KOPT-K1 (cell line): ENCODE measurements at regions not wholly inside any gene's neighbourhood (a gene's known extent, or its start where the extent isn't known, plus 50 kb on each side); places are given as distances from the start of the nearest gene placed in this dataset.

Experiments
- H3K27ac ChIP-seq: fragments of 200-600 bp; sonication (generic); 2 replicates; pipeline ENCODE4 v1.5.1; 2016; ENCODE audit warnings: antibody characterized with exemption, mild to moderate bottlenecking, low read depth, low read length; ENCODE audit not compliant: poor library complexity, severe bottlenecking
- H3K36me3 ChIP-seq: fragments of 200-600 bp; sonication (generic); 2 replicates; pipeline ENCODE4 v1.5.1; 2017; ENCODE audit warnings: antibody characterized with exemption, mild to moderate bottlenecking, low read length, moderate library complexity; ENCODE audit not compliant: insufficient read depth
- H3K9me3 ChIP-seq: fragments of 200-600 bp; sonication (generic); 2 replicates; pipeline ENCODE4 v1.5.1; 2017; ENCODE audit warnings: antibody characterized with exemption, low read length, mild to moderate bottlenecking; ENCODE audit not compliant: insufficient read depth, poor library complexity, severe bottlenecking

DNA sequence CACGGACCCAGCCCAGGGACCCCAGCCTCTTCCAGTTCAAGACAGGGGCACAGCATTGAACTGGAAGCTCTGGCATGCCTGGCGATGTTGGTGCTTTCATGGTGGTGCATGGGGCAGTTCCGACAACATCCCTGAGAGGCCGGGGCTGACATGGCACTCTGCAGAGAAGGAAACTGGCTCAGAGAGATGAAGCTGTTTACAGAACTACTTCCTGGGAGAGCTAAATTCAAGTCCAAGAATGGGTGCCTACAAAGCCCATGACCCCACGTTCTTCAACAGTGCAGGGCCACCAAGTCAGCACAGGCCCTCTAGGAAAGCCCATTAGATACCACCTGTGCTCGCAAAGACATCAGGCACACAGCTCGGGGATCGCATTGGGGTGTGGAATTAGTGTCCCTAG lies 470.9 kb upstream of the MGMT start:
- H3K36me3 ChIP-seq: no peaks in the 10 kb centered on the region
- H3K9me3 ChIP-seq: no peaks in the 10 kb centered on the region
- no peak overlapping the region for H3K27ac ChIP-seq

- H3K36me3 ChIP-seq: no peaks in the 10 kb centered on the region
- H3K27ac ChIP-seq: no peak overlapping the region
- no peaks in the 10 kb centered on the region for H3K9me3 ChIP-seq
These were observed 468.8 kb upstream of the MGMT start for GRCh38 chr10:128998101-128998805.

DNA sequence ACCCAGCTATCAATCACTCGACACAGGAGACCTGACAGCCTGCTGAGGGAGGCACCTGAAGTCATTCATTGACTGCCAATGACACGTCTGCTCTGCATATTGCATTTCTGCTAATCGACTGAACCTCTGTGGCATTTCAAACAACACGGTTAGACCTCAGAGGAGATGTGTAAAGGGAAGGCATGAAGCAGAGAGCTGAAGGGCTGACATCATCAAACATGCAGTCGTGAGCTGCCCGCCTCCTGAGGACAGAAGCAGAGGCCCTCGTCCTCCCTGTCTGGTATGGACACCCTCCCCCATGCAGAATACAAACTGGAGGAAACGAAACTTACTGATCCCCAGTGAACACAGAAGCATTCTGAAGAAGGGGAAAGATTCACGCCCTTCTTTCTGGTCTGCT lies 462.6 kb upstream of the MGMT start:
- Histone ChIP-seq H3K9me3 (peaks cover 11% of the 10 kb centered on the region), H3K36me3 (no peaks in the 10 kb centered on the region), H3K27ac (no peak overlapping the region)

DNA sequence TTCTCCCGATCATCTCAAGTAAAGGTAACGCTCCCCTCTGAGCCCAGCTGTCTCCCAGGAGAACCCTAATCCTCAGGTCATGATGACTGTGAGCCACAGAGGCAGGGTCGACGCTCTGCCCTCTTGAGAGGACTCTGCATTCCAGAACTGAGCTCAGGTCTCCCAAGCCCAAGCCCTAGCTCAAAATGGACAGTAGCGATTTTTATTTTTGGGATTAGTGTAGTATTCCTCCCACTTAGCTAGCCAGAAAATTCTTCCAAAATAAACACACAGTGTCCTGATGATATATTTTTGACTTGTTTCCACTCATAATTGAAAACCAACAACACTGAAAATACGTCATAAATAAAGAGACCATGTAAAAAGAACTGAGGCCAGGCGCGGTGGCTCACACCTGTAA lies 462.0 kb upstream of the MGMT start:
- Histone ChIP-seq H3K9me3 (peaks cover 13% of the 10 kb centered on the region), H3K27ac (no peak overlapping the region), H3K36me3 (no peaks in the 10 kb centered on the region)

GRCh38 chr10:129005804-129006203 lies 461.2 kb upstream of the MGMT start:
- H3K9me3 ChIP-seq: peaks cover 13% of the 10 kb centered on the region
- H3K27ac ChIP-seq: no peak overlapping the region
- no peaks in the 10 kb centered on the region for H3K36me3 ChIP-seq

DNA sequence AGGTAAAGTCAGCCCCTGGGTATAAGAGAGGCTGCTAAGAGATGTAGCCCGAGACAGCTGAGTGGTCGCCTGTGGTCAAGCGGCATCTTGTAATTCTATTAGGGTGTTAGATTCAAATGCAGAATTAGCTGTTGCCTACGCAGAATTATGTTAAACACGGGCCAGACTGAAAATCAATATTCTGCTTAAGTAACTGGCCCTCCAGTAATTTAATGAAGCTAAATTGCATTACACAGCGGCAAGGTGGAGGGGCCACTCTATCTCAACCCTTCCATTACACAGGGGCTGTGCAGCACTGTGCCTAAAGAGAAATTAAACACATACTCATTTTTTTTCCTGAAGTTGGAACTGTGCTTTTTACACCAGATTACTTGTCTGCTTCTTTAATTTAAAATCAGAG lies 448.5 kb upstream of the MGMT start:
- no peaks in the 10 kb centered on the region for H3K9me3 ChIP-seq
- H3K36me3 ChIP-seq: no peaks in the 10 kb centered on the region
- H3K27ac ChIP-seq: no peak overlapping the region

DNA sequence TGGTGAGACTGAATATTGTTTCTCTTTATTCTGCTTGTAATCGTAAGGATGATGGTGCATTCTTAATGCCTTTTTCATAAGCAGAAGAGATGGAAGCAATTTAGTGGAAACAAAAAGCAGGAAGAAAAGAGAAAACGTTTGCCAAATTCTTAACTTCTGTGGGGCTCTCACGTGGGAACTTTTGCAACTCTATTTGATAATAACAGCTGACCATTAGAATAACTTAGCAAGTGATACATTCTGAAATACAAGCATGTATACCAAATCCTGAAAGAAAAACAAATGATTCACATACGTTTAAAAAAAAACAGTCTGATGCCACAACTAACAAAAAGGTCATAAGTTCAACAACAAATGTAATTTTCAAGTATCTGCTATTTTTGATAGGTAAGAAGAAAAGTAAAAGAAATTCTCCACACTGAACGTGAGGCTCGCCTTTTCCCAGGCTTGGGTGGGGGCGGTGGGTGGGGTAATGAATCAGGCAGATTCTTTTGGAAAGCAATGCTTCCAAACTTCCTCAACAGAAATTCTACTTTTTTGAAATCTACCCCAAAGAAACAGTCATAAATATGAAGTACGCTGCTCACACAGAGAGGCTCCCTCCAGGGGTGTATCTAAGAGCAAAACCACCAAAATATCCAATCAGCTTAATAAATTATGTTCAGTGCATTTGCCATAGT lies 446.2 kb upstream of the MGMT start:
- H3K27ac ChIP-seq: no peak overlapping the region
- no peaks in the 10 kb centered on the region for H3K9me3 ChIP-seq
- H3K36me3 ChIP-seq: no peaks in the 10 kb centered on the region

DNA sequence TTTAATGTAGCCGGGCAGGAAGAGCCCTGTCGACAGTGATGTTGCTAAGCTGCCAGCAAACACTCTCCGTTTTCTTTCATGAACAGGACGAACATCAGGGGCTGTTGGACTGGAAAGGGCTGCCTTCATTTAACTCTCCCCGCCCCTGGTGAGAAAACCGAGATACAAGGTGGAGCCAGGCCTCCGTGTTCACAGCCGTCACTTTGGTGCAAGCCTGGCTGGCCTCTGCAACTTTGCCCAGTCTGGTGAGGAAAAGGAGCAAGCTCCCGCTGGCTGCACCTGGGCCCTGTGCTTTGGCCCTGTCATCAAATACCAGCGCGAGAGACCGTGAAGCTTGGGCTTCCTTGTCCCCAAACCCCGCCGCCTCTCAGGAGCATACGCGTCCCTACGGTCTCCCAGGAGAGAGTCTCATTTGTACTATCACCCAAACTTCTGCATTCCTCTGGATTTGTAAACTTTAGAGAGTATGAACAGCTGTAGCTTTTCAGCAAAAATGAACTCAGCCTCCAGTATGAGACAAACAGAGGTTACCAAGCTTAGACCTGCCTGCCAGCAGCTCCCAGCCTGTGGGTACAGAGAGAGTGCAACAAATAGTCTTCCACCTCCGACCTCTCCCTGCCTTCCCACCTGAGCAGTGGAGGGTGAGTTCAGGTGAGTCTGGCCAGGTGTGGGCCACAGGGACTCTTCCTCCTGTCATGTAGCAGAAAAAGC lies 445.3 kb upstream of the MGMT start:
- no peaks in the 10 kb centered on the region for H3K9me3 ChIP-seq
- no peak overlapping the region for H3K27ac ChIP-seq
- H3K36me3 ChIP-seq: no peaks in the 10 kb centered on the region

DNA sequence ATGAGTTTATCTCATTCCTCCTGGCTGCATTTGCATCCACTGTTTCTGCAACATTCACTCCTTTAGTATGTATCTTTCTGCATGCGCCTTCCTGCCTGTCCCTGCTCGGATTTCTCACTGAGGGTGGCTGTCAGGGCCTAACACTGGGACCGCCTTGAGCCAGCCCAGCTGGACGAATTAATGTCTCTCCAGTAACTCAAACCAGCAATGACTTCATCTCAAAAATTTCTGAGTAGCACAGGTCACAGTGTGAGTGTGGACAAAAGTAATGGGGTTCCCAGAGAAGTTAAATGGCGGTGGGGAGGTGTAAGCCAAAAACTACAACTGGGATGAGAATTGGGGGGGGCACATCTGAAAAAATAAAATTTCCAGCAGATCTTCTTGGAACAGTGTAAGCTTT lies 444.0 kb upstream of the MGMT start:
- H3K27ac ChIP-seq: no peak overlapping the region
- no peaks in the 10 kb centered on the region for H3K36me3 ChIP-seq
- no peaks in the 10 kb centered on the region for H3K9me3 ChIP-seq

GRCh38 chr10:129024046-129024445 lies 443.0 kb upstream of the MGMT start:
- Histone ChIP-seq H3K36me3 (no peaks in the 10 kb centered on the region), H3K27ac (no peak overlapping the region), H3K9me3 (no peaks in the 10 kb centered on the region)

GRCh38 chr10:129025787-129026186 lies 441.3 kb upstream of the MGMT start:
- Histone ChIP-seq H3K27ac (no peak overlapping the region), H3K36me3 (no peaks in the 10 kb centered on the region), H3K9me3 (no peaks in the 10 kb centered on the region)

GRCh38 chr10:129027906-129028305 lies 439.1 kb upstream of the MGMT start:
- Histone ChIP-seq H3K36me3 (no peaks in the 10 kb centered on the region), H3K9me3 (no peaks in the 10 kb centered on the region), H3K27ac (no peak overlapping the region)

DNA sequence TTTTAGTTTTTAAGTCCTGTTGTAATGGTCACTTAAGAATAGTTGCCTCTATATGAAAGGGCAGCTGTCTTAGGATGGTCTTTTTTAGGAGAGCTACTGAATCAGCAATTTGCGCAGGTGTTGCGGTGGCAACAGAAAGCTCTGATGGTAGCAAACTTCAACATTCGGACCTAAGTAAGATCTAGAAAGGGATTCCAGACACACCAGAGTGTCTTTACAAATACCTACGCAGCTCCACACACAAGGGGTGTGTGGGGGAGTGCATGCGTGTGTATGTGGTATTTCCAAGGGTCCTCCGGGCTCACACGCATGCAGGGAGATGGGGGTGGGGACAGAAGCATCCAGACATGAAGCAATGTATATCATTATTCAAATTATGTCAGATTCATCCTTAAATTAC lies 438.6 kb upstream of the MGMT start:
- Histone ChIP-seq H3K27ac (no peak overlapping the region), H3K36me3 (no peaks in the 10 kb centered on the region), H3K9me3 (no peaks in the 10 kb centered on the region)

DNA sequence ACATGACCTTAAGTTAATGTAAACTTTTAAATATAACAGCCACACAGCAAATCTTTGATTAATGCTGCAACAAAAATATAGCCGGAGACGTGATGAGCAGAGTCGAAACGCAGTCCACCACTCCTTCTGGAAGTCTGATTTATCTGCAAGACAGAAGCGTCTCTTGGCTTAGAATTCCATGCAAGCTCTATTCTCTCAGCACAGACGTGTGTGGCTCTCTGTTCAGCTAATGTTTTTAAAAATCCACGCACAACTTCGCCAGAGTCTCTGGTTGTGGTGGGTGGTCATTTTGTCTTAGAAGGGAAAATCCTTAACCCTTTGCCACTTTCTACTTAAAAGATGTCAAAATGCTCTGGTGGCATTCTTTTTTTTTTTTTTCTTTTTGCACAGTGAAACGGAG lies 438.0 kb upstream of the MGMT start:
- Histone ChIP-seq H3K27ac (no peak overlapping the region), H3K36me3 (no peaks in the 10 kb centered on the region), H3K9me3 (no peaks in the 10 kb centered on the region)

GRCh38 chr10:129029851-129030602 lies 437.0 kb upstream of the MGMT start:
- Histone ChIP-seq H3K27ac (no peak overlapping the region), H3K9me3 (no peaks in the 10 kb centered on the region), H3K36me3 (no peaks in the 10 kb centered on the region)
